Activated T-cell treated with anti-CD3 and anti-CD28 coated beads for 48 hours (primary cell): ENCODE measurements at regions not wholly inside any gene's neighbourhood (a gene's known extent, or its start where the extent isn't known, plus 50 kb on each side); places are given as distances from the start of the nearest gene placed in this dataset.
"Not testable (repeated sequence)": the region's sequence is repeated elsewhere in the genome, so short reads cannot be mapped to it uniquely, and the experiment has no call there.

Source experiments
- DNase-seq: peaks from one replicate; pipeline ENCODE4 v3.0.0-alpha.2; 2020; ENCODE audit warnings: low read depth

DNA sequence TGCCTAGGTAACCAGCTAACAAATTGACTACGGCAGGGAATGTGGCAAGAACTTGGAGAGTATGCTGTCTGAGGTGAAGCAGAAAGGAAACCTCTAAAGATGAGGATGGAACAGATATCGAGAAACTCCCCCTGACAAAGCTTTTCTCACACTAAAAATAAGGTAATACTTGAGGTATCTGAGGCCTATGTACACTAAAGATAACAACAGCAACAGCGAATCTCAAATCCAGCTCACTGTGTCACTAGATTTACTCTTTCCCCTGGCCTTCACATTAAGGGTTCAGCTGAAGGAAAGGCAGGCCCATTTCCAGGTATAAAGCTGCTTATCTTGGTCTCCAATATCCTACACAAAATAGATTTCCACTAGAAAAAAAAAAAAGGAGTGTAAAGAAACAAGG, 518.0 kb downstream of the KCNT2 start:
- DNase-seq: no peak

- DNase-seq: no peak
Observed at GRCh38 chr1:196088541-196088940, 519.7 kb downstream of the KCNT2 start.

- no peak for DNase-seq
Observed at GRCh38 chr1:196078691-196079090, 529.5 kb downstream of the KCNT2 start.

GRCh38 chr1:196075621-196076020, 532.6 kb downstream of the KCNT2 start:
- DNase-seq: no peak

DNA sequence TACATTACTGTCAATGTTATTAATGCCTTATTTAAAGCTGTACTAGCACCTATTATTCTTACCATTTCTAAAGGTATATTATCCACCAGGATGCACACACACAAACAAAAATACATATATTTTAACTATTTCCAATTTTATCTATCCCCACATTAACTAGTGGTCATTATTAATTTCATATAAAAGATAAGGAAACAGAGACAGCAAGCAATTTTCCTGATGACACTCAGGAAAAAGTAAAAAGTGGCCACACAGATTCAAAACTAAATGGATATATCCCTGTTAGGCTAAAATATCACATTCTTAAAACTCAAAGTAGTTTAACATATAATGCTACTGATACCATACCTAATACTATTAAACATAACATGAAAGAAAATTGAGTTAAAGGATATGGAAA, 534.1 kb downstream of the KCNT2 start:
- no peak for DNase-seq

DNA sequence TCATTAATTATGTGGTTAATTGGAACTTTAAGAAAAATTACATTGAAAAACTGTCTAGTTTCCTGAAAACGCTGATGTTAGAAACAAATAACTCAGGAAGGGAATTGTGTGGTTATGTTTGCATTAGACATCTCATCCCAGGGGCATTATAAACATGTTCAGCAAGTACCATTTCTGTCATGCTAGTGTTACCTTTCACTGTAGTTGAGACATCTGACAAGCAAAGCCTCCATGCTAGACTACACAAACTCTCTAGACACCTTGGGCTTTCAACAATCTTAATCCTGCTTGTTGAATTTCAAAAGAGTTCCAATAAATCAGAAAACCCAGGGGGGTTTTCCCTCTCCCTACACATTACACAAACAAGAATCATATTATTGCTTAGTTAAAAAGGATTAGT, 536.8 kb downstream of the KCNT2 start:
- DNase-seq: no peak

DNA sequence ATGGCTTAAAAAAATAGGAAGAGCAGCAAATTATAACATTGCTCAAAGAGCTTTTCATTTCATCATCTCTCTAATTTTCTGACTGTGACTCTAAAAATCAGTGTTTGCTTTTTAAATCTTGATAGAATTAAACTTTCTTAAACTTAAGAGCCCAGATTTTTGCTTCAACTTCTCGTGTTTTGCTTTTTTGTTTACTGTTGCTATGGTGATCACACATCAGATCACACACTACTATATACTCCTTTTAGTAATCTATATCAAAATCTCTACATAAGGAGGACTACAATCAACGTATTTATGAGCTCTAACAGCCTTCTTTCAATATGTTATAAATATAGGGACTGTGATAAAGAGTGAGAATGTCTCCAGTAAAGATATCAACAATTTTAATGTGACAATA, 537.3 kb downstream of the KCNT2 start:
- DNase-seq: no peak

DNA sequence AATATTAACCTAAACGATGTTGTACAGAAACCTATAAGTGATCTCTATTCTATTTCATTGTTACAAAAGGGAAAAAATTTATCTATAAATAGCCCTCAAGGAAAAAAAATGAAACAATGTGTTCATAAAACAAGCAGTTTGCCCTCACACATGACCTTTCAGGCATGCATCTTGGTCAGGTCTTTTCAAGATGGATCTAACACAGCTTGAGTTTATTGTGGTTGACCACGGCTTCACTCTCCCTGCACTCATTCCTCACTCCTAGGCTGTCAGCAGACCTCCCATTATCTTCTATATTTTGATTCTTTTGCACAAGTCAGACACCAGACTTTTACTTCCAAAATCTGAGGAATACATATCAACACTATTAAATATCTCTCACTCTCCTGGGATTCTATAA, 544.3 kb downstream of the KCNT2 start:
- DNase-seq: no peak

GRCh38 chr1:196063294-196063693, 544.9 kb downstream of the KCNT2 start:
- DNase-seq: no peak

GRCh38 chr1:196060539-196060938, 547.7 kb downstream of the KCNT2 start:
- no peak for DNase-seq

DNA sequence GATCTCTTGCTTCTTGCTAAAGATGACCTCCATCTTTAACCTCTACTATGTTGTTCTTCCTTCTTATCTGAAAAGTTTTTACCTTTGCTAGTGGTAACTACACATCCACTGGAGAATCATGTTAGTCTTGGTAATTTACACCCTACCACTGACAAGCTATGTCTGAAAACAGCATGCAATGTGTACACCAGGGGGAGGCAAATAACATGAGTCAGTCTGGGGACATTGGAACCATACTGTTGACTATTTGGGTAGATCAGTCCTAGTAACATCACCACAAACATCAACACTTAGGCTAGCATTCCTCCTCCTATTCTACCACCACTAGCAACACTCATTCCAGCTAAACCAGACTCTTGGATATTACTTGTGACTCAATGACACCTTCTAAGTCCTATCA, 549.0 kb downstream of the KCNT2 start:
- no peak for DNase-seq

GRCh38 chr1:196056966-196057365, 551.3 kb downstream of the KCNT2 start:
- no peak for DNase-seq

DNA sequence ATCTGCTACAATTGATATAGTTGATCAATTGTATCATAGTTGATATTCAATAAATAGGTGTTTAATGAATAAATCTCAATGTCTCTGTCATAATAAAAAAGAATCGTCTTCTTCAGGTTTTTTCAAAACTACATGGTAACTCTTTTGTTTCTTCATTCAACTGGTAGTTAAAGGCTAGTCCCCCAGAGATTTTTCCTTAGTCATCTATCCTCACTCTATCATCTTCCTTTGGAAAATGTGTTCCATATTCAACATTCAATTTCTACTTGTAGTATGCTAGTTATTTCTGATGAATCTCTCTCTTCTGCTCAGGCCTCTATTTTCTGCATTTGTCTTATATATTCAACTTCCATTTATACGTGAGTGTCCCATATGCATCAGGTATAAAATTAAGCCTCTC, 558.8 kb downstream of the KCNT2 start:
- DNase-seq: no peak

DNA sequence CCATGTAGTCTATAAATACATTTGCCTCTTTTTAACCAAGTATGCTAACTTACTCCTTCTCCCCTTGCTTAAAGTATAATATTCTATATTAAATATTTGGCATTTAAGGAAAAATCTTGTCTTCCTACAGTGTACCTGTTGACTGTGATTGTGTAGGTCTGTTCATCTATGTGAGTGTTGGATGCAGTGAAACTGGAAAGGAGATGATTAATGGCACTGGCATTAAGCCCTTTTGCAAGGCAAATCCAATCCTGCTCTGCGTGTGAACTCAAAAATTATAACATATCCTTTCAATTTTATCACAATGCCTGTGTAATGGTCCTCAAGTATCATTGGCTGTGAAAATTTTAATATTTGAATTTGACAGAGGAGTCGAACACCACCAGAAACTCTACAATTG, 565.0 kb downstream of the KCNT2 start:
- DNase-seq: no peak

DNA sequence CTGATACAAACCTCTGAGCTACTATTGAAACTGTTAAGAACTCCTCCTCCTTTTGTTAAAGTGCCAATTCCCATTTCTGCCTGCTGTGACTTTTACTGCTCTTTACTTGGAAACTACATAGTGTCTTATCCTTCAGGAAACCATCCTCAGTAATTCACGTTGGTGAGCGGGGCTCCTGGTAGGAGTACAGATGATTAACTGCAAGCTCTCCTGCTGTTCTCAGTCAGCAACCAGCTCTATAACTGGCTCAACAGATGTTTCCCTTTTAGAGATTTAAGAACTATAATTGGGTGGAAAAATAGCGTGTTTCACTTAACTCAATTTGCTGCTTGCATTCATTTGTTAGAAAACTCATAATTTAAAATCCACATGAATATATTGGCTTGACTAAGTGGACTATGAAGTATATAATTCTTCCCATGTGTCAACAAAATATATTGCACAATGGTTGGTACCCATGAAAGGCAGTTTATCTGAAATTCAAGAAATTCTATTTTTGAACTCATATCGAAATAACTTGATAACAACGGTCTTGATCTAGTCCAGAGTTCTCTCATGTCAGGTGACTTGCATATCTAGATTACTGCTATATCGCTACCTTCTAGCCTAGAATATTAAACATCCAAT, 574.0 kb downstream of the KCNT2 start:
- no peak for DNase-seq

- not testable (repeated sequence) for DNase-seq
Observed at GRCh38 chr1:196031387-196031786, 576.9 kb downstream of the KCNT2 start.

DNA sequence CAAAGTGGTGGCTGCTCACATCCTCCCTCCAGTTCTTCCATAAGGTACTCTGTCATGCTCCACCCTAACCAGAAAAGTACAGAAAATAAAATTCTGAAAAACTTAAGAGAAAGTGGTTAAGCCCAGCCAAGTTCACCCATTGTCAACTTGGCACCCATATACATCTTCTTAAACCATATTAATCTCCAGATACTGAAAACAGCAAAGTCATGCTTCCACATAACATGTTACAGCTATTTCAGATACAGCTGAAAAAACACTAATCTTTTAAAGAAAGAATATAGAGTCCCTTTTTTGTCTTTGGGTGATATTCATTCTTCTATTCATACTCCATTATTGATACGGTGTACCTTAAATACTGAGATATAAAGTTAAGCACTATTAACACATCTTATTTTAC, 577.8 kb downstream of the KCNT2 start:
- DNase-seq: no peak

DNA sequence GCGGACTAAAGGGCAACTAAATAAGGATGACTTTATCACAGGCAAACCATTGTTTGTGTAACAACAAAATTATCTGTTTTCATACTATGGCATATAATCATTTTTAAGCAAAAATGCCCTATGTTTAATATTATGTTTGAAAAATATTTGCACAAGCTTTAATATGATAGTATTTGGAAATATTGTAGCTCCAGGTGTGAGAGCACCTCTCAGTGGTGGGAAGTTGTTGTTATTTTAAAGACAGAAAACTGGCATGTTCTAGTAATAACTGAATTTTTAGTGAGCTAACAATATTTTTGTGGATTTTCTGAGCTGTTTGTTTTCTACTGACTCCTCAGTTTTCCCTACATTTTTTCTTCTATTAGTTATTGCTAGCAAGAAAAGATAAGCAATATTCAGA, 578.8 kb downstream of the KCNT2 start:
- no peak for DNase-seq

- no peak for DNase-seq
Observed at GRCh38 chr1:196027127-196027526, 581.1 kb downstream of the KCNT2 start.

- not testable (repeated sequence) for DNase-seq
Observed at GRCh38 chr1:196021174-196021573, 587.1 kb downstream of the KCNT2 start.

GRCh38 chr1:196009362-196009761, 598.9 kb downstream of the KCNT2 start:
- no peak for DNase-seq

- no peak for DNase-seq
Observed at GRCh38 chr1:196007763-196008162, 600.5 kb downstream of the KCNT2 start.

DNA sequence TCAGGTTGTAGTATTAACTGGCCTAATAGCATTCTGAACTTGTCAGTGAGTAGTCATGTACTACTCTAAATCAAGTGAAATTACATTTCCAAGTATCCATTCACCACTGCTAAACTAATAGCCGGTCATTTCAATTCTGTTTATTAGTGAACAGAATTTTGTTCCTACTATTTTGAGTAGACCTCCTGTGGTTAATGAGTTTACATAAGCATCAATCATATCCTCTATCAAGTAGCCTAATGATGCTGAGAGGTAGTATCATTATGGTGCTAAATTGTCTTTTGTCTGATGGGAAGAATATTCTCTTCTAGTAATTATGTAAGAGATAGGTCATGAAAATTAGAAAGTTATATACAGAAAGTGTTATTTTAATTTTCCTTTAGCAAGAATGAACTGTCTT, 602.8 kb downstream of the KCNT2 start:
- DNase-seq: no peak

DNA sequence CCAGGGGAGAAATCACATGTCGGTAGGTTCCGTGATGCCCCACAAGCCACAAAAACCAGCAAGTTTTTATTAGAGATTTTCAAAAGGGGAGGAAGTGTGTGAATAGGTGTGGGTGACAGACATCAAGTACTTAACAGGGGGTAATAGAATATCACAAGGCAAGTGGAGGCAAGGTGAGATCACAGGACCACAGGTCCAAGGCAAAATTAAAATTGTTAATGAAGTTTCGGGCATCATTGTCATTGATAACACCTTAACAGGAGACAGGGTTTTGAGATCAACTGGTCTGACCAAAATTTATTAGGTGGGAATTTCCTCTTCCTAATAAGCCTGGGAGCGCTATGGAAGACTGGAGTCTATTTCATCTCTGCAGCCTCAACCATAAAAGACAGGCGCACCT, 603.9 kb downstream of the KCNT2 start:
- DNase-seq: not testable (repeated sequence)

GRCh38 chr1:196002906-196003305, 605.3 kb downstream of the KCNT2 start:
- DNase-seq: no peak
